ENCODE measurements at regions not wholly inside any gene's neighbourhood (a gene's known extent, or its start where the extent isn't known, plus 50 kb on each side); places are given as distances from the start of the nearest gene placed in this dataset.

GRCh38 chr3:150057227-150057626 lies 86.5 kb upstream of the PFN2 start:
- Histone ChIP-seq H3K27ac (ENCODE audit: low read depth in 1 of 2, low read length in 2 of 2) (no peak overlapping the region), H3K4me1 (ENCODE audit: control insufficient read depth in 1 of 2, insufficient read depth in 2 of 2, low read length in 2 of 2) (peaks cover 0 to 4% of the 10 kb centered on the region in 2 donors), H3K27me3 (ENCODE audit: control insufficient read depth in 1 of 2, insufficient read depth in 2 of 2, low read length in 1 of 2) (no peaks in the 10 kb centered on the region), H3K36me3 (ENCODE audit: control insufficient read depth in 1 of 2, insufficient read depth in 2 of 2, low read length in 1 of 2) (no peaks in the 10 kb centered on the region), H3K9me3 (ENCODE audit: control insufficient read depth, low read length) (no peaks in the 10 kb centered on the region), H3K4me3 (ENCODE audit: low read length in 2 of 2) (no peak overlapping the region)
- intact Hi-C loops (cut with DNase I) = no loop called here
- ATAC-seq (ENCODE audit: low FRiP score) (no peak), DNase-seq (no peak)
- 91% methylated on average over 4 of the region's 4 CpGs for WGBS, 2 donors

DNA sequence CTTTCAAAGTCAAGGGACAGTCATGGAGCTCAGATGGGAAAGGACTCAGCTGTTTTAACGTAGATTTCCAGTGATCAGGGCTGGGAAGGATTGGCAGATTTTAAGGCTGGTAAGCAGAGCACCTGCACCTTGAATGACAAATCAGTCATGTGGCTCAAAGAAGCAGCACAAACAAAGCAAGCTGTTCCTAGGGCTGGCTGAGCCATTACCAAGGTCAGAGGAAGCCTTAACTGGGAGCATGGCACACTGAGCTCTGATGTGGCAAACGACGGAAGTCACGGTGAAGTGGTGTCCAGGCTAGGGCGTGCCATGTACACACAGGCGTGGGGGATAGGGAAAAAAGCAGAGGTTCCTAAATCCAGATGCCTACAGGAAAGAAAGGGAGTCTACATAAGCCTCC lies 84.6 kb upstream of the PFN2 start:
- H3K27me3 ChIP-seq (ENCODE audit: control insufficient read depth in 1 of 2, insufficient read depth in 2 of 2, low read length in 1 of 2) = no peaks in the 10 kb centered on the region
- H3K4me1 ChIP-seq (ENCODE audit: control insufficient read depth in 1 of 2, insufficient read depth in 2 of 2, low read length in 2 of 2) = no peaks in the 10 kb centered on the region
- no peaks in the 10 kb centered on the region for H3K36me3 ChIP-seq (ENCODE audit: control insufficient read depth in 1 of 2, insufficient read depth in 2 of 2, low read length in 1 of 2)
- DNase-seq (no peak), ATAC-seq (ENCODE audit: low FRiP score) (no peak)
- H3K4me3 ChIP-seq (ENCODE audit: low read length in 2 of 2) = no peak overlapping the region
- no peak overlapping the region for H3K27ac ChIP-seq (ENCODE audit: low read depth in 1 of 2, low read length in 2 of 2)
- intact Hi-C loops (cut with DNase I) = no loop called here
- WGBS, 2 donors = 95 to 96% methylated on average over 6 of the region's 6 CpGs
- H3K9me3 ChIP-seq (ENCODE audit: control insufficient read depth, low read length) = no peaks in the 10 kb centered on the region

DNA sequence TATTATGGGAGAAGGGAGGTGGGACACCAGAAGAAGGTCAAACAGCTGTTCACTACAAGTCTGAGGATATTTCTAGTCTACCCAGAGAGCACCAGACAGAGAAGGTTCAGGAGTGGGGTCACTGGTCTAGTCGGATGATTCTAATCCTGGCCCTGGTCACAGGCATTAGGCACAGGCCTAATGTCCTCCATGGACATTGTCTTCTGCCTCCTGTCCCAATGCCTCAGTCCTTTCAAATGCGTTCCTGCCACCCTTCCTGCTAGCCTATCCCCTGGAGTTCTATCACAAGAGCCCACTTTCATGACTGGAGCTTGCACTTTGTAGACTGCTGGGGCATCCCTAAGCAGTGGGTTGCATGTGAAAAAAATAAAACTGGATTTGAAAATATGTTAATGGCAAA lies 83.9 kb upstream of the PFN2 start:
- Histone ChIP-seq H3K9me3 (ENCODE audit: control insufficient read depth, low read length) (no peaks in the 10 kb centered on the region), H3K4me1 (ENCODE audit: control insufficient read depth in 1 of 2, insufficient read depth in 2 of 2, low read length in 2 of 2) (no peaks in the 10 kb centered on the region), H3K27me3 (ENCODE audit: control insufficient read depth in 1 of 2, insufficient read depth in 2 of 2, low read length in 1 of 2) (no peaks in the 10 kb centered on the region), H3K36me3 (ENCODE audit: control insufficient read depth in 1 of 2, insufficient read depth in 2 of 2, low read length in 1 of 2) (no peaks in the 10 kb centered on the region), H3K27ac (ENCODE audit: low read depth in 1 of 2, low read length in 2 of 2) (no peak overlapping the region), H3K4me3 (ENCODE audit: low read length in 2 of 2) (no peak overlapping the region)
- no peak for DNase-seq
- WGBS, 2 donors = 91 to 97% methylated on average over 2 of the region's 2 CpGs
- ATAC-seq (ENCODE audit: low FRiP score) = no peak
- intact Hi-C loops (cut with DNase I) = no loop called here

DNA sequence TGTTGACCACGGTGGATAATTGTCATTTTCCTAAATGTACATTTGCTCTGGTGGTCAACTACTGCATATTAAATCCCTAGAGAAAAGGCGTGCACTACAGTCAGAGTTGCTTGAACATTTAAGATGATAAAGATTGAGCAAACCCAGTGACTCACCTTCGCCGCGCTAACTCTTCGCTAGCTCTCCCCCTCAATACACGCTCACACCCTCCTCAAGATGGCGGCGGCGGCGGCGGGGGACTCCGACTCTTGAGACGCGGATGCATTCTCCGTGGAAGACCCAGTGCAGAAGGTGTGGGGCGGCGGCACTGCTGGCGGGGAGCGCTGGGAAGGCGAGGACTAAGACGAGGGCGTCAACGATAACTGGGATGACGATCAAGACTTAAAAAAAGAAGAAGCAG lies 79.8 kb upstream of the PFN2 start:
- intact Hi-C loops (cut with DNase I) = no loop called here
- no peak for DNase-seq

DNA sequence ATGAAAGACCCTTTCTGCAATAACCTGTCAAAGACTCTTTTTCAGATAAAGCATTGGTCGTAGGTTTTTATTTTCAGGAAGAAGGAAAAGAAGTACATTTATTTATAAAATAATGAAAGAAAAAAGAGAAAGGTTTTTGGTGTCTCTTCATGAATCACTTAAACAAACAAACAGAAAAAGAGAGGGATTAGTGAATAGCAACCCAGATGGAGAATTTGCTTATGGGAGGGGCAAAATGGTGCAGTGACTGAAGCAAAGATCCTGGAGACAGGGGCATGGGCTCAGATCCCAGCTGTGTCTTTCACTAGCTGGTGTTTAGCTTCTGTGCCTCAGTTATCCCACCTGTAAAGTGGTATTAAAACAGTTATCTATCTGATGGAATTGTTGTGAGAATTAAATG lies 78.6 kb upstream of the PFN2 start:
- WGBS, 2 donors = 94 to 96% methylated on average over 1 of the region's 1 CpG
- no peak for ATAC-seq (ENCODE audit: low FRiP score)
- H3K9me3 ChIP-seq (ENCODE audit: control insufficient read depth, low read length) = no peaks in the 10 kb centered on the region
- H3K4me1 ChIP-seq (ENCODE audit: control insufficient read depth in 1 of 2, insufficient read depth in 2 of 2, low read length in 2 of 2) = no peaks in the 10 kb centered on the region
- H3K4me3 ChIP-seq (ENCODE audit: low read length in 2 of 2) = no peak overlapping the region
- no peak for DNase-seq
- H3K27me3 ChIP-seq (ENCODE audit: control insufficient read depth in 1 of 2, insufficient read depth in 2 of 2, low read length in 1 of 2) = no peaks in the 10 kb centered on the region
- no peaks in the 10 kb centered on the region for H3K36me3 ChIP-seq (ENCODE audit: control insufficient read depth in 1 of 2, insufficient read depth in 2 of 2, low read length in 1 of 2)
- no peak overlapping the region for H3K27ac ChIP-seq (ENCODE audit: low read depth in 1 of 2, low read length in 2 of 2)
- intact Hi-C loops (cut with DNase I) = no loop called here

More for the DNA sequence above, 79.8 kb upstream of the PFN2 start:
- no peaks in the 10 kb centered on the region for H3K4me1 ChIP-seq (ENCODE audit: control insufficient read depth in 1 of 2, insufficient read depth in 2 of 2, low read length in 2 of 2)
- H3K9me3 ChIP-seq (ENCODE audit: control insufficient read depth, low read length) = no peaks in the 10 kb centered on the region
- no peaks in the 10 kb centered on the region for H3K36me3 ChIP-seq (ENCODE audit: control insufficient read depth in 1 of 2, insufficient read depth in 2 of 2, low read length in 1 of 2)
- 90 to 92% methylated on average over 25 of the region's 25 CpGs for WGBS, 2 donors
- no peaks in the 10 kb centered on the region for H3K27me3 ChIP-seq (ENCODE audit: control insufficient read depth in 1 of 2, insufficient read depth in 2 of 2, low read length in 1 of 2)
- ATAC-seq (ENCODE audit: low FRiP score) = no peak
- H3K27ac ChIP-seq (ENCODE audit: low read depth in 1 of 2, low read length in 2 of 2) = no peak overlapping the region
- H3K4me3 ChIP-seq (ENCODE audit: low read length in 2 of 2) = no peak overlapping the region

GRCh38 chr3:150041877-150042276 lies 71.2 kb upstream of the PFN2 start:
- Histone ChIP-seq H3K9me3 (ENCODE audit: control insufficient read depth, low read length) (peaks cover 3% of the 10 kb centered on the region), H3K27ac (ENCODE audit: low read depth in 1 of 2, low read length in 2 of 2) (no peak overlapping the region), H3K36me3 (ENCODE audit: control insufficient read depth in 1 of 2, insufficient read depth in 2 of 2, low read length in 1 of 2) (no peaks in the 10 kb centered on the region), H3K4me3 (ENCODE audit: low read length in 2 of 2) (no peak overlapping the region), H3K27me3 (ENCODE audit: control insufficient read depth in 1 of 2, insufficient read depth in 2 of 2, low read length in 1 of 2) (no peaks in the 10 kb centered on the region), H3K4me1 (ENCODE audit: control insufficient read depth in 1 of 2, insufficient read depth in 2 of 2, low read length in 2 of 2) (no peaks in the 10 kb centered on the region)
- ATAC-seq (ENCODE audit: low FRiP score) (no peak), DNase-seq (no peak)
- WGBS, 2 donors = 94 to 96% methylated on average over 3 of the region's 3 CpGs
- intact Hi-C loops (cut with DNase I) = no loop called here

GRCh38 chr3:150040097-150040496 lies 69.4 kb upstream of the PFN2 start:
- WGBS, 2 donors = 81 to 85% methylated on average over 4 of the region's 4 CpGs
- Histone ChIP-seq H3K27me3 (ENCODE audit: control insufficient read depth in 1 of 2, insufficient read depth in 2 of 2, low read length in 1 of 2) (no peaks in the 10 kb centered on the region), H3K4me3 (ENCODE audit: low read length in 2 of 2) (no peak overlapping the region), H3K27ac (ENCODE audit: low read depth in 1 of 2, low read length in 2 of 2) (no peak overlapping the region), H3K36me3 (ENCODE audit: control insufficient read depth in 1 of 2, insufficient read depth in 2 of 2, low read length in 1 of 2) (no peaks in the 10 kb centered on the region), H3K9me3 (ENCODE audit: control insufficient read depth, low read length) (peaks cover 3% of the 10 kb centered on the region), H3K4me1 (ENCODE audit: control insufficient read depth in 1 of 2, insufficient read depth in 2 of 2, low read length in 2 of 2) (no peaks in the 10 kb centered on the region)
- intact Hi-C loops (cut with DNase I) = no loop called here
- ATAC-seq (ENCODE audit: low FRiP score) (no peak), DNase-seq (no peak)

- Histone ChIP-seq H3K9me3 (ENCODE audit: control insufficient read depth, low read length) (peaks cover 3% of the 10 kb centered on the region), H3K4me1 (ENCODE audit: control insufficient read depth in 1 of 2, insufficient read depth in 2 of 2, low read length in 2 of 2) (no peaks in the 10 kb centered on the region), H3K27ac (ENCODE audit: low read depth in 1 of 2, low read length in 2 of 2) (no peak overlapping the region), H3K36me3 (ENCODE audit: control insufficient read depth in 1 of 2, insufficient read depth in 2 of 2, low read length in 1 of 2) (no peaks in the 10 kb centered on the region), H3K27me3 (ENCODE audit: control insufficient read depth in 1 of 2, insufficient read depth in 2 of 2, low read length in 1 of 2) (no peaks in the 10 kb centered on the region), H3K4me3 (ENCODE audit: low read length in 2 of 2) (peak overlapping the region in 1 of 2 donors; percentile 29)
- peak; percentile 33 for ATAC-seq (ENCODE audit: low FRiP score)
- intact Hi-C loops (cut with DNase I) = no loop called here
- WGBS, 2 donors = 55 to 77% methylated on average over 6 of the region's 6 CpGs
- no peak for DNase-seq
Measured at GRCh38 chr3:150038830-150039229, 68.1 kb upstream of the PFN2 start.

DNA sequence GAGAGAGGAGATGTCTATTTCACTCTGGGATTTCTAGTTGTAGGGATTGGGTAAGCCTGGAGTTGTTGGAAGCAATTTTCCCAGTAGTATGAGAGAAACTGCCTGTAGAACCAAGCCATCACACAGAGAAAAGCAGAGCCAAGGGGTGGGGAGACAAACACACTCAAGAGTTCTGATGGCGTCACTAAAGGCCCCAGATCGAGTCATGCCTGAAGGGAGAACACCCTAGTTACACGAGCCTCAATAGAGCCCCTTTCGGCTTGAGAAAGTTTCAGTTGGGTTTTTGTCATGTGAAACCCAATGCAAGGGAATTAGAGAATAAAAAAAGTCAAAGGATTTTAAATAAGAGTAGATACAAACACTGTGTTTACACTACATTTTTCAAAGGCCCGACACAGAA lies 66.1 kb upstream of the PFN2 start:
- no peak for DNase-seq
- H3K9me3 ChIP-seq (ENCODE audit: control insufficient read depth, low read length) = no peaks in the 10 kb centered on the region
- H3K4me1 ChIP-seq (ENCODE audit: control insufficient read depth in 1 of 2, insufficient read depth in 2 of 2, low read length in 2 of 2) = no peaks in the 10 kb centered on the region
- 85 to 90% methylated on average over 5 of the region's 5 CpGs for WGBS, 2 donors
- intact Hi-C loops (cut with DNase I) = no loop called here
- H3K27ac ChIP-seq (ENCODE audit: low read depth in 1 of 2, low read length in 2 of 2) = no peak overlapping the region
- no peaks in the 10 kb centered on the region for H3K36me3 ChIP-seq (ENCODE audit: control insufficient read depth in 1 of 2, insufficient read depth in 2 of 2, low read length in 1 of 2)
- no peak for ATAC-seq (ENCODE audit: low FRiP score)
- no peak overlapping the region for H3K4me3 ChIP-seq (ENCODE audit: low read length in 2 of 2)
- no peaks in the 10 kb centered on the region for H3K27me3 ChIP-seq (ENCODE audit: control insufficient read depth in 1 of 2, insufficient read depth in 2 of 2, low read length in 1 of 2)
